MM.1S (cell line): ENCODE measurements at regions not wholly inside any gene's neighbourhood (a gene's known extent, or its start where the extent isn't known, plus 50 kb on each side); places are given as distances from the start of the nearest gene placed in this dataset.

Experiments used
- DNase-seq: peaks from one replicate; pipeline ENCODE4 v3.0.0-alpha.2; 2015
- H2AFZ ChIP-seq: fragments of 300-600 bp; sonication (generic); 2 replicates; pipeline ENCODE4 v1.6.0; 2016; ENCODE audit warnings: antibody characterized with exemption, low read length
- H3F3A ChIP-seq: fragments of 300-600 bp; sonication (generic); 2 replicates; pipeline ENCODE4 v1.6.1; 2016; ENCODE audit warnings: mild to moderate bottlenecking, antibody characterized with exemption, low read length, moderate library complexity, mixed read lengths; ENCODE audit not compliant: insufficient read depth
- H3K27ac ChIP-seq: fragments of 300-600 bp; sonication (generic); 2 replicates; pipeline ENCODE4 v1.5.1; 2016; ENCODE audit warnings: mild to moderate bottlenecking, low read length
- H3K27me3 ChIP-seq: fragments of 300-600 bp; sonication (generic); replicated peaks from 2 replicates; pipeline ENCODE4 v1.6.0; 2016; ENCODE audit warnings: low read length; ENCODE audit not compliant: insufficient read depth
- H3K36me3 ChIP-seq: fragments of 300-600 bp; sonication (generic); replicated peaks from 2 replicates; pipeline ENCODE4 v1.6.1; 2016; ENCODE audit warnings: mild to moderate bottlenecking, low read length, mixed read lengths; ENCODE audit not compliant: insufficient read depth
- H3K4me1 ChIP-seq: fragments of 300-600 bp; sonication (generic); 2 replicates; pipeline ENCODE4 v1.6.1; 2016; ENCODE audit warnings: low read length, mixed read lengths
- H3K4me2 ChIP-seq: fragments of 300-600 bp; sonication (generic); 2 replicates; pipeline ENCODE4 v1.6.0; 2016; ENCODE audit warnings: low read depth, low read length
- H3K4me3 ChIP-seq: fragments of 300-600 bp; sonication (generic); 2 replicates; pipeline ENCODE4 v1.5.1; 2016; ENCODE audit warnings: low read length, mixed read lengths
- H3K79me2 ChIP-seq: fragments of 300-600 bp; sonication (generic); 2 replicates; pipeline ENCODE4 v1.6.1; 2016; ENCODE audit warnings: mixed run types, low read length, mixed read lengths
- H3K9ac ChIP-seq: fragments of 300-600 bp; sonication (generic); 2 replicates; pipeline ENCODE4 v1.6.1; 2016; ENCODE audit warnings: low read length, mixed read lengths
- H3K9me2 ChIP-seq: fragments of 300-600 bp; sonication (generic); replicated peaks from 2 replicates; pipeline ENCODE4 v1.6.1; 2016; ENCODE audit warnings: mild to moderate bottlenecking, low read length, mixed read lengths; ENCODE audit not compliant: insufficient read depth
- H3K9me3 ChIP-seq: fragments of 300-600 bp; sonication (generic); replicated peaks from 2 replicates; pipeline ENCODE4 v1.6.1; 2016; ENCODE audit warnings: mild to moderate bottlenecking, low read length, mixed read lengths; ENCODE audit not compliant: insufficient read depth
- H4K20me1 ChIP-seq: fragments of 300-600 bp; sonication (generic); 2 replicates; pipeline ENCODE4 v1.6.1; 2016; ENCODE audit warnings: mild to moderate bottlenecking, low read length, moderate library complexity, mixed read lengths; ENCODE audit not compliant: insufficient read depth
- CTCF ChIP-seq: fragments of 300-600 bp; sonication (generic); IDR thresholded peaks from 2 replicates; pipeline ENCODE4 v1.5.1; 2016; ENCODE audit warnings: antibody characterized with exemption, low read length, mixed read lengths
- EZH2 ChIP-seq: fragments of 300-600 bp; sonication (generic); optimal IDR thresholded peaks from 2 replicates; pipeline ENCODE3; 2017; ENCODE audit warnings: low read depth, mild to moderate bottlenecking, antibody characterized with exemption, low read length, mixed read lengths
- EZH2phosphoT487 ChIP-seq: fragments of 300-600 bp; sonication (generic); IDR thresholded peaks from 2 replicates; pipeline ENCODE4 v1.6.1; 2018; ENCODE audit warnings: antibody characterized with exemption, low read length

GRCh38 chr5:93267276-93267675 lies 313.7 kb downstream of the NR2F1-AS1 start:
- no peaks in the 10 kb centered on the region for H3K9me2 ChIP-seq
- no peak overlapping the region for H3K9ac ChIP-seq
- TF ChIP-seq EZH2 (no peak), CTCF (no peak), EZH2phosphoT487 (no peak)
- no peak overlapping the region for H3K4me3 ChIP-seq
- H3K4me1 ChIP-seq, result no peaks in the 10 kb centered on the region
- H3K27me3 ChIP-seq, result no peaks in the 10 kb centered on the region
- no peaks in the 10 kb centered on the region for H3F3A ChIP-seq
- H3K27ac ChIP-seq, result no peak overlapping the region
- H2AFZ ChIP-seq, result no peak overlapping the region
- no peak overlapping the region for H3K4me2 ChIP-seq
- no peak for DNase-seq
- no peaks in the 10 kb centered on the region for H3K9me3 ChIP-seq
- H3K79me2 ChIP-seq, result no peaks in the 10 kb centered on the region
- H3K36me3 ChIP-seq, result no peaks in the 10 kb centered on the region
- H4K20me1 ChIP-seq, result no peaks in the 10 kb centered on the region

- no peaks in the 10 kb centered on the region for H3K4me1 ChIP-seq
- no peaks in the 10 kb centered on the region for H3K9me3 ChIP-seq
- H4K20me1 ChIP-seq, result no peaks in the 10 kb centered on the region
- DNase-seq, result no peak
- TF ChIP-seq CTCF (no peak), EZH2phosphoT487 (no peak), EZH2 (no peak)
- H3K4me3 ChIP-seq, result no peak overlapping the region
- no peaks in the 10 kb centered on the region for H3K27me3 ChIP-seq
- H3K9ac ChIP-seq, result no peak overlapping the region
- no peaks in the 10 kb centered on the region for H3F3A ChIP-seq
- no peaks in the 10 kb centered on the region for H3K9me2 ChIP-seq
- no peak overlapping the region for H3K4me2 ChIP-seq
- no peak overlapping the region for H2AFZ ChIP-seq
- H3K36me3 ChIP-seq, result no peaks in the 10 kb centered on the region
- H3K79me2 ChIP-seq, result no peaks in the 10 kb centered on the region
- no peak overlapping the region for H3K27ac ChIP-seq
Observed at GRCh38 chr5:93257616-93258015, 323.4 kb downstream of the NR2F1-AS1 start.

GRCh38 chr5:93255796-93256195 lies 325.2 kb downstream of the NR2F1-AS1 start:
- Histone ChIP-seq H3K9me3 (no peaks in the 10 kb centered on the region), H3K4me2 (no peak overlapping the region), H3K79me2 (no peaks in the 10 kb centered on the region), H3K36me3 (no peaks in the 10 kb centered on the region), H2AFZ (no peak overlapping the region), H3K4me3 (no peak overlapping the region), H3K27me3 (no peaks in the 10 kb centered on the region), H3K4me1 (no peaks in the 10 kb centered on the region), H3K27ac (no peak overlapping the region), H3F3A (no peaks in the 10 kb centered on the region), H4K20me1 (no peaks in the 10 kb centered on the region), H3K9me2 (no peaks in the 10 kb centered on the region), H3K9ac (no peak overlapping the region)
- no peak for DNase-seq
- TF ChIP-seq CTCF (no peak), EZH2 (no peak), EZH2phosphoT487 (no peak)

- H3K27ac ChIP-seq, result no peak overlapping the region
- H3K4me3 ChIP-seq, result no peak overlapping the region
- no peaks in the 10 kb centered on the region for H3K27me3 ChIP-seq
- no peaks in the 10 kb centered on the region for H3K4me1 ChIP-seq
- no peaks in the 10 kb centered on the region for H4K20me1 ChIP-seq
- no peak overlapping the region for H3K9ac ChIP-seq
- no peaks in the 10 kb centered on the region for H3F3A ChIP-seq
- no peaks in the 10 kb centered on the region for H3K9me3 ChIP-seq
- TF ChIP-seq CTCF (no peak), EZH2 (no peak), EZH2phosphoT487 (no peak)
- no peaks in the 10 kb centered on the region for H3K9me2 ChIP-seq
- no peak for DNase-seq
- no peaks in the 10 kb centered on the region for H3K36me3 ChIP-seq
- no peaks in the 10 kb centered on the region for H3K79me2 ChIP-seq
- H2AFZ ChIP-seq, result no peak overlapping the region
- H3K4me2 ChIP-seq, result no peak overlapping the region
Observed at GRCh38 chr5:93252165-93252564, 328.9 kb downstream of the NR2F1-AS1 start.
